GM04504 (cell line): ENCODE measurements at regions not wholly inside any gene's neighbourhood (a gene's known extent, or its start where the extent isn't known, plus 50 kb on each side); places are given as distances from the start of the nearest gene placed in this dataset.

Experiments used
- DNase-seq: peaks from one replicate; pipeline ENCODE4 v3.0.0-alpha.2; 2012; ENCODE audit warnings: low read depth

GRCh38 chr11:19661827-19662226 lies 50.8 kb upstream of the NAV2 start:
- no peak for DNase-seq

GRCh38 chr11:19660076-19660475 lies 52.6 kb upstream of the NAV2 start:
- DNase-seq = no peak

GRCh38 chr11:19659529-19659928 lies 53.1 kb upstream of the NAV2 start:
- no peak for DNase-seq

GRCh38 chr11:19658344-19658743 lies 54.3 kb upstream of the NAV2 start:
- DNase-seq = no peak

- DNase-seq = no peak
These were observed 56.5 kb upstream of the NAV2 start for GRCh38 chr11:19656140-19656541.

GRCh38 chr11:19652623-19653375 lies 59.8 kb upstream of the NAV2 start:
- no peak for DNase-seq

- no peak for DNase-seq
These were observed 61.0 kb upstream of the NAV2 start for GRCh38 chr11:19651653-19652052.

GRCh38 chr11:19651028-19651427 lies 61.6 kb upstream of the NAV2 start:
- DNase-seq = no peak

GRCh38 chr11:19650467-19650866 lies 62.2 kb upstream of the NAV2 start:
- no peak for DNase-seq

GRCh38 chr11:19649751-19650150 lies 62.9 kb upstream of the NAV2 start:
- no peak for DNase-seq

- no peak for DNase-seq
These were observed 64.3 kb upstream of the NAV2 start for GRCh38 chr11:19648321-19648720.

- no peak for DNase-seq
These were observed 64.8 kb upstream of the NAV2 start for GRCh38 chr11:19647816-19648215.

GRCh38 chr11:19646921-19647320 lies 65.7 kb upstream of the NAV2 start:
- DNase-seq = peak; percentile 98

- DNase-seq = no peak
These were observed 66.3 kb upstream of the NAV2 start for GRCh38 chr11:19646308-19646707.

- DNase-seq = no peak
These were observed 68.3 kb upstream of the NAV2 start for GRCh38 chr11:19644316-19644715.

- DNase-seq = peak; percentile 59
These were observed 70.2 kb upstream of the NAV2 start for GRCh38 chr11:19642185-19643158.

- DNase-seq = no peak
These were observed 73.0 kb upstream of the NAV2 start for GRCh38 chr11:19639603-19640105.

GRCh38 chr11:19635332-19635731 lies 77.3 kb upstream of the NAV2 start:
- no peak for DNase-seq

- no peak for DNase-seq
These were observed 79.4 kb upstream of the NAV2 start for GRCh38 chr11:19633276-19633675.

- no peak for DNase-seq
These were observed 80.2 kb upstream of the NAV2 start for GRCh38 chr11:19632499-19632834.

- DNase-seq = no peak
These were observed 80.7 kb upstream of the NAV2 start for GRCh38 chr11:19631712-19632498.

GRCh38 chr11:19628018-19628417 lies 84.6 kb upstream of the NAV2 start:
- peak; percentile 82 for DNase-seq
